ENCODE measurements at regions not wholly inside any gene's neighbourhood (a gene's known extent, or its start where the extent isn't known, plus 50 kb on each side); places are given as distances from the start of the nearest gene placed in this dataset.
A peak's percentile ranks its signal among the peaks of the same experiment; 100 is the strongest.

- CTCF ChIA-PET, result no interaction called here
- Histone ChIP-seq H3K27ac (ENCODE audit: extremely low read depth, low read depth, low read length) (no peak overlapping the region), H3K36me3 (ENCODE audit: control insufficient read depth in 2 of 2, insufficient read depth in 1 of 2, low read length in 2 of 2) (no peaks in the 10 kb centered on the region), H3K9me3 (ENCODE audit: control insufficient read depth, insufficient read depth, low read depth, low read length) (no peaks in the 10 kb centered on the region), H3K4me3 (ENCODE audit: low read depth, low read length) (no peak overlapping the region), H3K4me1 (ENCODE audit: control insufficient read depth, insufficient read depth, low read length) (no peaks in the 10 kb centered on the region)
- POLR2A ChIA-PET, result no interaction called here
- TF ChIP-seq KLF10 (tag by site-specific recombination; IDR thresholded peaks at IDR 0.05) (no peak), ZIC2 (tag by site-specific recombination; IDR thresholded peaks at IDR 0.05) (peak; percentile 88)
Measured at GRCh38 chr9:2979957-2980610, 136.2 kb upstream of the PUM3 start.

GRCh38 chr9:2972475-2972874, 128.6 kb upstream of the PUM3 start:
- no peaks in the 10 kb centered on the region for H3K9me3 ChIP-seq (ENCODE audit: control insufficient read depth, insufficient read depth, low read depth, low read length)
- H3K4me1 ChIP-seq (ENCODE audit: control insufficient read depth, insufficient read depth, low read length), result no peaks in the 10 kb centered on the region
- ChIA-PET CTCF (no interaction called here), POLR2A (no interaction called here)
- no peak for TF ChIP-seq ZNF302 (tag by site-specific recombination; IDR thresholded peaks at IDR 0.05; ENCODE audit: low read depth)
- peak; percentile 96 for TF ChIP-seq ZNF558 (tag by site-specific recombination; IDR thresholded peaks at IDR 0.05)
- no peaks in the 10 kb centered on the region for H3K36me3 ChIP-seq (ENCODE audit: control insufficient read depth in 2 of 2, insufficient read depth in 1 of 2, low read length in 2 of 2)
- no peak overlapping the region for H3K27ac ChIP-seq (ENCODE audit: extremely low read depth, low read depth, low read length)
- no peak overlapping the region for H3K4me3 ChIP-seq (ENCODE audit: low read depth, low read length)

DNA sequence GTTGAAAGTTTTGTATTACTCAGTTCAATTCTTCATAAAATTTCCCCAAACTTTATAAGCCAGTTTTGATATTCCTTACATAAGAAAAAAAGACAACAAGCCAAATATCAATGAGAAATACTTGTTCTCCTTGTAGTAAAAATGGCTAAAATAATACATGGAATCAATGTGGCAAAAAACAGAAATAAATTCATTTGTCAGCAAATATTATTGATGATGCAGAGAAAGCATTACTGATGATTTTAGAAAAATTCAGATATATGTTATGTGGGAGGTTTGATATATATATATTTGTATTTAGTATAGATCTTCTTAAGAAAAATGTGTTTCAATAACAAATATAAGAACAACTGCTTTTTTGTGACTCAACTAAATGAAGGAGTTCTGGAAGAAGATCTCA, 127.0 kb upstream of the PUM3 start:
- ChIA-PET POLR2A (no interaction called here), CTCF (no interaction called here)
- Histone ChIP-seq H3K4me1 (ENCODE audit: control insufficient read depth, insufficient read depth, low read length) (no peaks in the 10 kb centered on the region), H3K9me3 (ENCODE audit: control insufficient read depth, insufficient read depth, low read depth, low read length) (no peaks in the 10 kb centered on the region), H3K27ac (ENCODE audit: extremely low read depth, low read depth, low read length) (no peak overlapping the region), H3K36me3 (ENCODE audit: control insufficient read depth in 2 of 2, insufficient read depth in 1 of 2, low read length in 2 of 2) (no peaks in the 10 kb centered on the region), H3K4me3 (ENCODE audit: low read depth, low read length) (no peak overlapping the region)
- TF ChIP-seq, protein P1, sequence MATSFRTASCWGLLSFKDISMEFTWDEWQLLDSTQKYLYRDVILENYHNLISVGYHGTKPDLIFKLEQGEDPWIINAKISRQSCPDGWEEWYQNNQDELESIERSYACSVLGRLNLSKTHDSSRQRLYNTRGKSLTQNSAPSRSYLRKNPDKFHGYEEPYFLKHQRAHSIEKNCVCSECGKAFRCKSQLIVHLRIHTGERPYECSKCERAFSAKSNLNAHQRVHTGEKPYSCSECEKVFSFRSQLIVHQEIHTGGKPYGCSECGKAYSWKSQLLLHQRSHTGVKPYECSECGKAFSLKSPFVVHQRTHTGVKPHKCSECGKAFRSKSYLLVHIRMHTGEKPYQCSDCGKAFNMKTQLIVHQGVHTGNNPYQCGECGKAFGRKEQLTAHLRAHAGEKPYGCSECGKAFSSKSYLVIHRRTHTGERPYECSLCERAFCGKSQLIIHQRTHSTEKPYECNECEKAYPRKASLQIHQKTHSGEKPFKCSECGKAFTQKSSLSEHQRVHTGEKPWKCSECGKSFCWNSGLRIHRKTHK (tag by site-specific recombination; IDR thresholded peaks at IDR 0.05), result no peak
- TF ChIP-seq ZNF433 (tag by site-specific recombination; IDR thresholded peaks at IDR 0.05; ENCODE audit: low read depth) (no peak), ZNF530 (tag by site-specific recombination; IDR thresholded peaks at IDR 0.05; ENCODE audit: low read depth) (no peak), ZNF792 (tag by site-specific recombination; IDR thresholded peaks at IDR 0.05) (no peak), SP7 (tag by site-specific recombination; IDR thresholded peaks at IDR 0.05) (no peak), MEIS1 (CRISPR knock-in tag; IDR thresholded peaks at IDR 0.05; ENCODE audit: borderline replicate concordance) (no peak), ZNF184 (tag by site-specific recombination; IDR thresholded peaks at IDR 0.05) (no peak), ZNF596 (tag by site-specific recombination; IDR thresholded peaks at IDR 0.05) (no peak), ZNF16 (tag by site-specific recombination; IDR thresholded peaks at IDR 0.05; ENCODE audit: low read depth) (no peak)

- CTCF ChIA-PET, result interaction anchor here (0.6 kb wide), 1 partner anchor 159 kb away, joined by 3 read pairs; no protein-coding TSS in a partner anchor
- Histone ChIP-seq H3K27ac (ENCODE audit: extremely low read depth, low read depth, low read length) (no peak overlapping the region), H3K4me1 (ENCODE audit: control insufficient read depth, insufficient read depth, low read length) (no peaks in the 10 kb centered on the region), H3K36me3 (ENCODE audit: control insufficient read depth in 2 of 2, insufficient read depth in 1 of 2, low read length in 2 of 2) (no peaks in the 10 kb centered on the region), H3K9me3 (ENCODE audit: control insufficient read depth, insufficient read depth, low read depth, low read length) (no peaks in the 10 kb centered on the region), H3K4me3 (ENCODE audit: low read depth, low read length) (no peak overlapping the region)
- POLR2A ChIA-PET, result no interaction called here
- TF ChIP-seq, protein P2, sequence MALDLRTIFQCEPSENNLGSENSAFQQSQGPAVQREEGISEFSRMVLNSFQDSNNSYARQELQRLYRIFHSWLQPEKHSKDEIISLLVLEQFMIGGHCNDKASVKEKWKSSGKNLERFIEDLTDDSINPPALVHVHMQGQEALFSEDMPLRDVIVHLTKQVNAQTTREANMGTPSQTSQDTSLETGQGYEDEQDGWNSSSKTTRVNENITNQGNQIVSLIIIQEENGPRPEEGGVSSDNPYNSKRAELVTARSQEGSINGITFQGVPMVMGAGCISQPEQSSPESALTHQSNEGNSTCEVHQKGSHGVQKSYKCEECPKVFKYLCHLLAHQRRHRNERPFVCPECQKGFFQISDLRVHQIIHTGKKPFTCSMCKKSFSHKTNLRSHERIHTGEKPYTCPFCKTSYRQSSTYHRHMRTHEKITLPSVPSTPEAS (tag by site-specific recombination; IDR thresholded peaks at IDR 0.05), result no peak
- TF ChIP-seq ZNF837 (tag by site-specific recombination; IDR thresholded peaks at IDR 0.05) (no peak), ZNF677 (tag by site-specific recombination; IDR thresholded peaks at IDR 0.05) (no peak), ZNF138 (tag by site-specific recombination; IDR thresholded peaks at IDR 0.05; ENCODE audit: borderline replicate concordance) (no peak), ZNF416 (tag by site-specific recombination; IDR thresholded peaks at IDR 0.05) (no peak), GLIS1 (tag by site-specific recombination; IDR thresholded peaks at IDR 0.05) (no peak), SCRT1 (tag by site-specific recombination; IDR thresholded peaks at IDR 0.05; ENCODE audit: borderline replicate concordance) (no peak), REST (tag by site-specific recombination; IDR thresholded peaks at IDR 0.05) (no peak), ZNF701 (tag by site-specific recombination; IDR thresholded peaks at IDR 0.05) (no peak)
Measured at GRCh38 chr9:2967766-2968165, 123.9 kb upstream of the PUM3 start.

Measured in HEK293 (cell line).